ENCODE measurements at regions not wholly inside any gene's neighbourhood (a gene's known extent, or its start where the extent isn't known, plus 50 kb on each side); places are given as distances from the start of the nearest gene placed in this dataset.

DNA sequence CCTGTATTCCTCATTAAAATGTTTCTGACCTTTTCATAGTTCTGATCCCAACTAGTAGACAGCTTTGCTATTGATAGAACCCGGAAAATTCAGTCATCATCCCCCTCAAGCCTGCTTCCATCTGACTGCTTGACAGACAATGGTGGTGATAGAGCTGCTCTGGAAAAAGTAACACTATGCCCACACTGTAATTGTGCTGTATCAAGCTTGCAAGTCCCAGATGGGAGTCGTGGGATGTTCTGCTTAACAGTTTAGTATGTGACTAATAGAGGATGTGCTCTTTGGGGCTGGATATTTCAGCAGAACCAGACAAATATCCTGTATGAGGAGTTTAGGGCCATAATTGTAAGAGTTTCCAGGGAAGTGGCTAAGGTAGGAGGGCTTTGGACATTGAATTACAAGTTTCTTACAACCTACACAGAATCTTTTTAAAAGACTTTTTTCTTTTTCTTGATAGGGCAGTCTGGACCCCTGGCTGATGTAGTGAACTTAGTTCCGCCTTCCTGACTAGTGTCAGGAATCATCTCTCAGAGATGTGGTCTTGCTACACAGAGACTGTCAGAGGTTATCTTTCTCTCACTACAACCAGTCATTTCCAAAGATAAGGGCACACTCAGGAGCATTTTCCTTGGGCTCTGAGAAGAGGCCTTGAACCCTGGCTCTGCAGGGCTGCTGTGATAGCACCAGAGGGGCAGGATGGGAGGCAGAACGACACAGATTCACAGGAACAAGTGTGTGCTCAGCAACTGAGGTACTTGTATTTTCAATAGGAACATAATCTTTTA is 158.0 kb upstream of the RBMS1 start:
- Histone ChIP-seq H3K4me3 (no peak overlapping the region), H3K27ac (peak overlapping the region in 1 of 2 donors; percentile 59), H3K36me3 (no peaks in the 10 kb centered on the region), H3K4me1 (peaks cover 4 to 29% of the 10 kb centered on the region in 2 donors), H3K9me3 (no peaks in the 10 kb centered on the region), H3K27me3 (no peaks in the 10 kb centered on the region)
- DNase-seq (no peak), ATAC-seq (peak; percentile 15)
- no peak for TF ChIP-seq CTCF (IDR thresholded peaks at IDR 0.05)
- intact Hi-C loops (cut with DNase I) = no loop called here

DNA sequence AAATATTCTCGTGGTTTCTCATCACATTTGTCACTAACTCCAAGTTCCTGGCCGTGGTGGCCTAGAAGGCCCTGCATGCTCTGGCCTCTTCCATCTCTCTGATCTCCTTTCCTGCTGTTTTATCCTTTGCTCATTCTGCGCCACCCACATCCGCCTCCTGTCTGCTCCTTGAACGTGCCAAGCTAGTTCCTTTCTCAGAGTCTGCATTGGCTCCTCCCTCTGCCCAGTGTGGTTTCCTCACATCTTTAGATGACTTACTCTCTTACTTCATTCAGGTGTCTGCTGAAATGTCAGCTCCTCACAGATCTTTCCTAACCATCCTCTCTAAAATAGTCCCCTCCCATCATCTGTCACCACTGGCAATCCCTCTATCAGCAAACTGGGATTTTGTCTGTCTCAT is 158.6 kb upstream of the RBMS1 start:
- no peak for TF ChIP-seq CTCF (IDR thresholded peaks at IDR 0.05)
- Histone ChIP-seq H3K9me3 (no peaks in the 10 kb centered on the region), H3K4me3 (no peak overlapping the region), H3K4me1 (peaks cover 4 to 29% of the 10 kb centered on the region in 2 donors), H3K27me3 (no peaks in the 10 kb centered on the region), H3K36me3 (no peaks in the 10 kb centered on the region), H3K27ac (peak overlapping the region in 1 of 2 donors; percentile 59)
- DNase-seq = peak in 1 of 4 donors; percentile 46
- intact Hi-C loops (cut with DNase I) = no loop called here
- ATAC-seq = peak; percentile 30

- Histone ChIP-seq H3K4me3 (no peak overlapping the region), H3K27me3 (no peaks in the 10 kb centered on the region), H3K9me3 (no peaks in the 10 kb centered on the region), H3K27ac (no peak overlapping the region), H3K36me3 (no peaks in the 10 kb centered on the region), H3K4me1 (peaks cover 0 to 7% of the 10 kb centered on the region in 2 donors)
- intact Hi-C loops (cut with DNase I) = no loop called here
- no peak for TF ChIP-seq CTCF (IDR thresholded peaks at IDR 0.05)
- DNase-seq (no peak), ATAC-seq (no peak)
Observed at GRCh38 chr2:160657196-160657595, 163.6 kb upstream of the RBMS1 start.

DNA sequence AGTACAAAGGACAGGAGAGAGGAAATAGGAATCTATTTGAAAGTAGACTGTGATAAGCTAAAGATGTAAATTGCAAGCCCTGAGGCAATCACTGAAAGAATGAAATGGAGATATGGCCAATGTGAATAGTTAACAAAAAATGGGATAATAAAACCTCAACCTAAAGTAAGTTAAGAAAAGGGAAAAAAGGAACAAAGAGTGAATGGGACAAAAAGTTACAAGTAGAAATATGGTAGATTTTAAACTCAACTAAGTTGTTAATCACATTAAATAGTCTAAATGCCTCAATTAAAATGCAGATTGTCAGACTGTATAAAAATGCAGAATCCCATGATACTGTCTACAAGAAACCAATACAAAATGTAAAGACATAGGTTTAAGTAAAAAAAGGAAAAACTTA is 165.2 kb upstream of the RBMS1 start:
- Histone ChIP-seq H3K9me3 (no peaks in the 10 kb centered on the region), H3K36me3 (no peaks in the 10 kb centered on the region), H3K27me3 (no peaks in the 10 kb centered on the region), H3K4me1 (no peaks in the 10 kb centered on the region), H3K27ac (no peak overlapping the region), H3K4me3 (no peak overlapping the region)
- ATAC-seq = no peak
- no peak for DNase-seq
- TF ChIP-seq CTCF (IDR thresholded peaks at IDR 0.05) = no peak
- intact Hi-C loops (cut with DNase I) = no loop called here

GRCh38 chr2:160660741-160661140 is 167.1 kb upstream of the RBMS1 start:
- Histone ChIP-seq H3K36me3 (no peaks in the 10 kb centered on the region), H3K4me3 (no peak overlapping the region), H3K27me3 (no peaks in the 10 kb centered on the region), H3K4me1 (no peaks in the 10 kb centered on the region), H3K9me3 (no peaks in the 10 kb centered on the region), H3K27ac (no peak overlapping the region)
- intact Hi-C loops (cut with DNase I) = no loop called here
- no peak for TF ChIP-seq CTCF (IDR thresholded peaks at IDR 0.05)
- ATAC-seq (no peak), DNase-seq (no peak)
